Pancreas (tissue), 10 donors: ENCODE measurements at regions not wholly inside any gene's neighbourhood (a gene's known extent, or its start where the extent isn't known, plus 50 kb on each side); places are given as distances from the start of the nearest gene placed in this dataset.
"Not testable (repeated sequence)": the region's sequence is repeated elsewhere in the genome, so short reads cannot be mapped to it uniquely, and the experiment has no call there.

Source experiments
- ATAC-seq, 4 donors: fragments of 200-7000 bp; cut with Tn5 transposase; one replicate each; pipeline versions ENCODE4 v1.8.0 to v1.9.1; 2020; ENCODE audit warnings: mild to moderate bottlenecking in 4 of 4, moderate library complexity in 4 of 4
- DNase-seq, 6 donors: peaks; one replicate each; pipeline ENCODE4 v3.0.0-alpha.2; 2020
- FAIRE-seq: peaks from 2 replicates; lab custom pipeline; 2012; peaks lifted over from hg19 to GRCh38; lab: Jason Lieb, UNC
- H3K27ac ChIP-seq, 4 donors: fragments of 200-600 bp; sonication (generic); 1 replicate in 3 of 4; 2 replicates in 1 of 4; pipeline versions ENCODE4 v1.5.0 to v1.8.0; 2020
- H3K27me3 ChIP-seq, 4 donors: fragments of 200-600 bp; one replicate each; pipeline ENCODE4 v1.8.0; 2021
- H3K36me3 ChIP-seq, 3 donors: fragments of 200-600 bp; sonication (generic) in 1 of 3; one replicate each; pipeline versions ENCODE4 v1.5.0 to v1.8.0; 2020 to 2021
- H3K4me1 ChIP-seq, 3 donors: fragments of 200-600 bp; one replicate each; pipeline ENCODE4 v1.8.0; 2021
- H3K4me3 ChIP-seq, 4 donors: fragments of 200-600 bp; sonication (generic) in 2 of 4; one replicate each; pipeline versions ENCODE4 v1.5.0 to v1.8.0; 2020 to 2021
- H3K9me3 ChIP-seq, 4 donors: fragments of 200-600 bp; one replicate each; pipeline ENCODE4 v1.8.0; 2021
- CTCF ChIP-seq, 4 donors: fragments of 200-600 bp; sonication (generic) in 3 of 4; IDR thresholded peaks; one replicate each; pipeline versions ENCODE4 v1.5.0 to v1.8.0; 2021; ENCODE audit warnings: antibody characterized with exemption in 4 of 4
- WGBS, 2 donors: extraction: QIAGEN DNeasy Blood & Tissue Kit; methylation state at CpG; one replicate each; pipeline ENCODE4 v1.1.7; 2013; 5-methylcytosine and 5-hydroxymethylcytosine counted together
- intact Hi-C, 3 donors: fragments of 100-400 bp; cut with DNase I; formaldehyde crosslinking; loops; one replicate each; pipeline versions ENCODE4 v1.11.1 to v1.14.2; 2022
- donor health status: healthy with polysubstance abuse.
- donor health status: DM: no; HTN: no; CAD: no; lungs with moderate emphysema.
- donor health status: DM: no; HTN: no; CAD: no.
- donor health status: control.
- donor health status: control.
- donor health status: Bipolar disorder and iron deficiency.
- donor health status: DM: yes; HTN: yes; CAD: no.
- donor health status: DM: no; HTN: no; CAD: no.
- donor health status: DM: no; HTN: no; CAD: no.
- donor health status: DM: yes; HTN: yes; CAD: no.

DNA sequence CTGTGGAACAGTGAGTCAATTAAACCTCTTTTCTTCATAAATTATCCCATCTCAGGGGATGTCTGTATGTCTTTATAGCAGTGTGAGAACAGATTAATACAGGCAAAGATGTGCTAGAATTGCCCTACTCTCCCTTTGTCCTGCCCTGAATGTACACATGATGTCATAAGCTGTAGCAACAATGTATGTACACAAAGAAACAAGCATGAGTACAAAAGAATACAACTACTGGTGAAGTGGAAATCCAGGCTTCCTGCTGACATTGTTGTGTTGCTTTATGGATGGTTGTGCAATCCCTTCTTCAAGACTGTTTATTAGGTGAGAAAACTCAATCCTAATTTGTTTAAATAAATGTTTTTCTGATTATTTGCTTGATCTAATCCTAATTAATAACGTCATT is 446.6 kb downstream of the DSC3 start:
- Histone ChIP-seq H3K27me3 (no peaks in the 10 kb centered on the region), H3K4me3 (no peak overlapping the region), H3K27ac (no peak overlapping the region), H3K4me1 (no peaks in the 10 kb centered on the region), H3K36me3 (no peaks in the 10 kb centered on the region), H3K9me3 (no peaks in the 10 kb centered on the region)
- FAIRE-seq (no peak), DNase-seq (no peak), ATAC-seq (no peak)
- intact Hi-C loops, result no loop called here
- no peak for TF ChIP-seq CTCF (IDR thresholded peaks at IDR 0.05)
- WGBS, 2 donors, result 53 to 60% methylated on average over 1 of the region's 1 CpG

- H3K27me3 ChIP-seq, intact Hi-C loops, H3K27ac ChIP-seq, ATAC-seq, FAIRE-seq, H3K36me3 ChIP-seq, H3K4me1 ChIP-seq, DNase-seq, H3K4me3 ChIP-seq, H3K9me3 ChIP-seq: not testable (repeated sequence)
- WGBS, 2 donors, result 74 to 84% methylated on average over 18 of the region's 18 CpGs
Observed at GRCh38 chr18:30594911-30595310, 447.6 kb downstream of the DSC3 start.

GRCh38 chr18:30591462-30591861 is 451.1 kb downstream of the DSC3 start:
- Histone ChIP-seq H3K27ac (no peak overlapping the region), H3K4me1 (no peaks in the 10 kb centered on the region), H3K27me3 (no peaks in the 10 kb centered on the region), H3K9me3 (no peaks in the 10 kb centered on the region), H3K4me3 (no peak overlapping the region), H3K36me3 (no peaks in the 10 kb centered on the region)
- FAIRE-seq (no peak), DNase-seq (no peak), ATAC-seq (no peak)
- intact Hi-C loops, result no loop called here
- no peak for TF ChIP-seq CTCF (IDR thresholded peaks at IDR 0.05)

GRCh38 chr18:30588673-30589164 is 453.8 kb downstream of the DSC3 start:
- FAIRE-seq, result no peak
- DNase-seq, result no peak
- intact Hi-C loops, result no loop called here
- Histone ChIP-seq H3K4me1 (no peaks in the 10 kb centered on the region), H3K9me3 (no peaks in the 10 kb centered on the region), H3K36me3 (no peaks in the 10 kb centered on the region), H3K27me3 (no peaks in the 10 kb centered on the region), H3K4me3 (no peak overlapping the region), H3K27ac (no peak overlapping the region)
- TF ChIP-seq CTCF (IDR thresholded peaks at IDR 0.05), result no peak
- ATAC-seq, result no peak

- H3K4me3 ChIP-seq, result no peak overlapping the region
- no peaks in the 10 kb centered on the region for H3K36me3 ChIP-seq
- no peaks in the 10 kb centered on the region for H3K4me1 ChIP-seq
- intact Hi-C loops, result no loop called here
- DNase-seq, result no peak
- no peak for FAIRE-seq
- no peak for ATAC-seq
- TF ChIP-seq CTCF (IDR thresholded peaks at IDR 0.05), result no peak
- no peaks in the 10 kb centered on the region for H3K27me3 ChIP-seq
- 33 to 54% methylated on average over 1 of the region's 1 CpG for WGBS, 2 donors
- H3K27ac ChIP-seq, result no peak overlapping the region
- no peaks in the 10 kb centered on the region for H3K9me3 ChIP-seq
Observed at GRCh38 chr18:30583768-30584167, 458.8 kb downstream of the DSC3 start.

- DNase-seq (no peak), FAIRE-seq (no peak), ATAC-seq (no peak)
- Histone ChIP-seq H3K9me3 (no peaks in the 10 kb centered on the region), H3K27ac (no peak overlapping the region), H3K36me3 (no peaks in the 10 kb centered on the region), H3K27me3 (no peaks in the 10 kb centered on the region), H3K4me1 (no peaks in the 10 kb centered on the region), H3K4me3 (no peak overlapping the region)
- intact Hi-C loops, result no loop called here
- 48 to 68% methylated on average over 3 of the region's 3 CpGs for WGBS, 2 donors
- TF ChIP-seq CTCF (IDR thresholded peaks at IDR 0.05), result no peak
Observed at GRCh38 chr18:30582078-30582477, 460.5 kb downstream of the DSC3 start.
